KMS-11 (cell line): ENCODE measurements at regions not wholly inside any gene's neighbourhood (a gene's known extent, or its start where the extent isn't known, plus 50 kb on each side); places are given as distances from the start of the nearest gene placed in this dataset.

ENCODE experiments used
- H2AFZ ChIP-seq: fragments of 200-600 bp; sonication (generic); 2 replicates; pipeline ENCODE4 v1.6.1; 2016; ENCODE audit warnings: antibody characterized with exemption, mixed run types, low read depth
- H3K27ac ChIP-seq: fragments of 200-600 bp; sonication (generic); 2 replicates; pipeline ENCODE4 v1.6.1; 2016; ENCODE audit warnings: mild to moderate bottlenecking, mixed run types
- H3K27me3 ChIP-seq: fragments of 200-600 bp; sonication (generic); 2 replicates; pipeline ENCODE4 v1.6.1; 2017; ENCODE audit warnings: mild to moderate bottlenecking, low read depth, mixed run types, moderate library complexity; ENCODE audit not compliant: insufficient read depth
- H3K36me3 ChIP-seq: fragments of 200-600 bp; sonication (generic); 2 replicates; pipeline ENCODE4 v1.6.1; 2017; ENCODE audit warnings: mild to moderate bottlenecking, mixed run types; ENCODE audit not compliant: insufficient read depth
- H3K4me1 ChIP-seq: fragments of 200-600 bp; sonication (generic); 2 replicates; pipeline ENCODE4 v1.6.1; 2016; ENCODE audit warnings: mild to moderate bottlenecking, low read depth, mixed run types; ENCODE audit not compliant: poor library complexity, severe bottlenecking
- H3K4me2 ChIP-seq: fragments of 200-600 bp; sonication (generic); 2 replicates; pipeline ENCODE4 v1.7.0; 2016; ENCODE audit warnings: mild to moderate bottlenecking, mixed run types
- H3K4me3 ChIP-seq: fragments of 200-600 bp; sonication (generic); IDR thresholded peaks from 2 replicates; pipeline ENCODE4 v1.6.1; 2017; ENCODE audit warnings: low read depth, low read length, mixed read lengths; ENCODE audit not compliant: insufficient read depth
- H3K79me2 ChIP-seq: fragments of 200-600 bp; sonication (generic); 2 replicates; pipeline ENCODE4 v1.6.1; 2016; ENCODE audit warnings: low read depth, mixed run types; ENCODE audit not compliant: insufficient read depth
- H3K9ac ChIP-seq: fragments of 200-600 bp; sonication (generic); 2 replicates; pipeline ENCODE4 v1.6.1; 2016; ENCODE audit warnings: mild to moderate bottlenecking, mixed run types
- H4K20me1 ChIP-seq: fragments of 200-600 bp; sonication (generic); 2 replicates; pipeline ENCODE4 v1.6.1; 2016; ENCODE audit warnings: mild to moderate bottlenecking, mixed run types; ENCODE audit not compliant: insufficient read depth
- CTCF ChIP-seq: fragments of 200-600 bp; sonication (generic); conservative IDR thresholded peaks from 2 replicates; pipeline ENCODE4 v1.6.1; 2017; ENCODE audit warnings: low read depth, mild to moderate bottlenecking, antibody characterized with exemption, low read length, moderate library complexity, mixed read lengths

- Histone ChIP-seq H3K79me2 (no peaks in the 10 kb centered on the region), H3K36me3 (no peaks in the 10 kb centered on the region), H3K27me3 (peaks cover 2% of the 10 kb centered on the region; the same call in 1 of the 2 replicates), H4K20me1 (no peaks in the 10 kb centered on the region), H3K27ac (no peak overlapping the region), H3K4me3 (no peak overlapping the region), H3K9ac (no peak overlapping the region), H2AFZ (no peak overlapping the region), H3K4me1 (no peaks in the 10 kb centered on the region), H3K4me2 (no peak overlapping the region)
- no peak for TF ChIP-seq CTCF
Measured at GRCh38 chr22:27687984-27688545, 113.5 kb downstream of the MN1 start.

GRCh38 chr22:27689664-27690063, 111.9 kb downstream of the MN1 start:
- Histone ChIP-seq H3K27ac (no peak overlapping the region), H2AFZ (no peak overlapping the region), H4K20me1 (no peaks in the 10 kb centered on the region), H3K36me3 (no peaks in the 10 kb centered on the region), H3K4me1 (no peaks in the 10 kb centered on the region), H3K79me2 (no peaks in the 10 kb centered on the region), H3K4me2 (no peak overlapping the region), H3K9ac (no peak overlapping the region), H3K27me3 (peaks cover 2% of the 10 kb centered on the region; the same call in 1 of the 2 replicates), H3K4me3 (no peak overlapping the region)
- TF ChIP-seq CTCF = no peak

- H3K9ac ChIP-seq = no peak overlapping the region
- no peaks in the 10 kb centered on the region; the same call in 1 of the 2 replicates for H3K27me3 ChIP-seq
- H3K36me3 ChIP-seq = no peaks in the 10 kb centered on the region
- H3K4me2 ChIP-seq = no peak overlapping the region
- H3K4me1 ChIP-seq = no peaks in the 10 kb centered on the region
- no peak overlapping the region for H2AFZ ChIP-seq
- H4K20me1 ChIP-seq = no peaks in the 10 kb centered on the region
- H3K27ac ChIP-seq = no peak overlapping the region
- TF ChIP-seq CTCF = no peak
- H3K4me3 ChIP-seq = no peak overlapping the region
- H3K79me2 ChIP-seq = no peaks in the 10 kb centered on the region
Measured at GRCh38 chr22:27690599-27690998, 111.0 kb downstream of the MN1 start.

GRCh38 chr22:27692243-27692642, 109.3 kb downstream of the MN1 start:
- Histone ChIP-seq H3K27me3 (no peaks in the 10 kb centered on the region; the same call in 1 of the 2 replicates), H3K9ac (no peak overlapping the region), H3K4me3 (no peak overlapping the region), H2AFZ (no peak overlapping the region), H3K36me3 (no peaks in the 10 kb centered on the region), H3K4me1 (no peaks in the 10 kb centered on the region), H4K20me1 (no peaks in the 10 kb centered on the region), H3K27ac (no peak overlapping the region), H3K4me2 (no peak overlapping the region), H3K79me2 (no peaks in the 10 kb centered on the region)
- TF ChIP-seq CTCF = no peak
